ENCODE measurements at regions not wholly inside any gene's neighbourhood (a gene's known extent, or its start where the extent isn't known, plus 50 kb on each side); places are given as distances from the start of the nearest gene placed in this dataset.

- TF ChIP-seq ZNF274 (IDR thresholded peaks at IDR 0.05; ENCODE audit: low read depth, low read length) (no peak), YY1 (IDR thresholded peaks at IDR 0.05; ENCODE audit: insufficient read depth, insufficient read length) (no peak), SUZ12 (IDR thresholded peaks at IDR 0.05; ENCODE audit: extremely low read depth, insufficient read depth, insufficient read length) (no peak)
These were observed 71.7 kb upstream of the GTF3A start for GRCh38 chr13:27352698-27353097.
